PC-3 (cell line): ENCODE measurements at regions not wholly inside any gene's neighbourhood (a gene's known extent, or its start where the extent isn't known, plus 50 kb on each side); places are given as distances from the start of the nearest gene placed in this dataset.

Source experiments
- CTCF ChIP-seq: fragments of 300-600 bp; sonication (generic); conservative IDR thresholded peaks from 2 replicates; pipeline ENCODE4 v1.5.1; 2017; ENCODE audit warnings: antibody characterized with exemption, low read depth, mild to moderate bottlenecking, low read length
- EZH2 ChIP-seq: fragments of 300-600 bp; sonication (generic); IDR thresholded peaks from one replicate; pipeline ENCODE4 v1.6.1; 2017; ENCODE audit warnings: antibody characterized with exemption, mild to moderate bottlenecking, low read length; ENCODE audit not compliant: unreplicated experiment
- EZH2phosphoT487 ChIP-seq: fragments of 300-600 bp; sonication (generic); IDR thresholded peaks from 2 replicates; pipeline ENCODE4 v1.6.1; 2018; ENCODE audit warnings: mild to moderate bottlenecking, antibody characterized with exemption, low read length, borderline replicate concordance

- no peak for TF ChIP-seq CTCF
- TF ChIP-seq EZH2phosphoT487, result no peak
- TF ChIP-seq EZH2, result no peak
These were observed 57.2 kb upstream of the UBE2E1 start for GRCh38 chr3:23748398-23749110.
